ENCODE measurements at regions not wholly inside any gene's neighbourhood (a gene's known extent, or its start where the extent isn't known, plus 50 kb on each side); places are given as distances from the start of the nearest gene placed in this dataset.

DNA sequence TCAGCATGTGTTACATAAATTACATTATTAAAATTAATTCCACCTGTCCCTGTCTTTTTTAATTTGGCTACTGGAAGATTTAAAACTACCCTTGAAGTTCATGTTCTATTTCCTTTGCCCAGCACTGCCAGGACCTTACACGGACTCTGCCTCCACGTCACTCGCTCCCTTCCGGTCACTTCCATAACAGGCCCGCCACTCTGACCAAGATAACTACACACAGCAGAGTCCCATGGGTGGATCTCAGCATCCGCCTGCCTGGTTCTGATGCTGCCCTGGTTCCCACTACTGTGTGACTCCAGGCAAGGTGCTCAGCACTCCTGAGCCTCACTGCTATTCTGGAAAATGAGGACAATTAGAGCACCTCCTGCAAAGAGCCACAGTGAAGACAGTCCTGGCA lies 153.3 kb upstream of the ERG start:
- intact Hi-C loops (cut with micrococcal nuclease) (no loop called here), in situ Hi-C loops (cut with MboI) (no loop called here)
- TF ChIP-seq CBFA2T3 (IDR thresholded peaks at IDR 0.05) (no peak), SRF (CRISPR knock-in tag; IDR thresholded peaks at IDR 0.05) (peak in 1 of 2 experiments; percentile 54; a peak in 1 of 4 replicates)
- ATAC-seq (no peak), DNase-seq (ENCODE audit: extremely low read depth in 1 of 4, low spot score in 3 of 4) (no peak), FAIRE-seq (no peak)
- H3K79me2 ChIP-seq (ENCODE audit: control insufficient read depth, insufficient read depth, low read length), result no peaks in the 10 kb centered on the region
- peaks cover 40 to 45% of the 10 kb centered on the region in 2 experiments for H3K27me3 ChIP-seq (ENCODE audit: control insufficient read depth in 2 of 2, insufficient read depth in 2 of 2, low read length in 2 of 2)
- no peak overlapping the region for H3K4me2 ChIP-seq (ENCODE audit: insufficient read depth, low read length)
- no peaks in the 10 kb centered on the region for H3K36me3 ChIP-seq (ENCODE audit: control insufficient read depth, insufficient read depth, low read length)
- H4K20me1 ChIP-seq (replicated peaks; ENCODE audit: control insufficient read depth, insufficient read depth, low read length), result no peaks in the 10 kb centered on the region; the same call in 1 of the 2 replicates
- no peak overlapping the region for H3K4me3 ChIP-seq
- CTCF ChIA-PET (ENCODE audit: low intra/inter-chr PET ratio), result no interaction called here
- no peak overlapping the region for H3K9ac ChIP-seq (ENCODE audit: insufficient read depth in 1 of 2, low read depth in 2 of 2, low read length in 2 of 2)
- POLR2A ChIA-PET, result interaction anchor here (0.5 kb wide), 1 partner anchor 152 kb away, joined by 3 read pairs; no protein-coding TSS in a partner anchor
- no TSS peak for BruUV-seq (replicated peaks)
- no peak overlapping the region for H2AFZ ChIP-seq (ENCODE audit: low read depth, low read length)
- 0% methylated on average over 6 of the region's 6 CpGs for WGBS (ENCODE audit: insufficient coverage, low coverage, missing lambda C conversion rate)
- no peaks in the 10 kb centered on the region for H3K9me1 ChIP-seq (ENCODE audit: control insufficient read depth, insufficient read depth, low read length)
- no peaks in the 10 kb centered on the region for H3K9me3 ChIP-seq (replicated peaks; ENCODE audit: control insufficient read depth, insufficient read depth, low read depth, low read length)
- no peak overlapping the region for H3K27ac ChIP-seq (ENCODE audit: extremely low read depth, low read depth, low read length)
- peaks cover 0 to 2% of the 10 kb centered on the region in 2 experiments; a peak in 2 of 5 replicates for H3K4me1 ChIP-seq (replicated peaks in 1 of 2; ENCODE audit: control insufficient read depth in 2 of 2, insufficient read depth in 2 of 2, low read length in 2 of 2)

DNA sequence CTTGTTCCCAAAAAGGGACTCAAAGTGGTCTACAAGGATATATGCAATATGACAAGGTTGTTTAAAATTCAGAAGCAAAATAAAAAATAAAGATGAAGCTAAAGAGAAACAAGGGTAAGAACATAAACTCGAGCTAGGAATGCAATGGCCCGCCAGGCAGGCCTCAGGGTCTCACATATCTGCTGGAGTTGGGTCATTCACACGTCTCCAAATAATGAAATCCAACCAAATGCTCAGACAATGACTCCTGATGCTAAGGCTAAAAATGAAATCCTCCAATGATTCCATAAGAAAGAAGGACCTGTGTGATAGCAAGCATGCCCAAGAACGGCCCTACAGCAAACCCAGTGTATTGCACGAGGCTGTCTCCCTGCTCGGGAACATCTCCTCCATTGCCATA lies 153.3 kb upstream of the ETS2 start:
- Histone ChIP-seq H3K4me1 (replicated peaks in 1 of 2; ENCODE audit: control insufficient read depth in 2 of 2, insufficient read depth in 2 of 2, low read length in 2 of 2) (peaks cover 0 to 2% of the 10 kb centered on the region in 2 experiments; a peak in 2 of 5 replicates), H4K20me1 (replicated peaks; ENCODE audit: control insufficient read depth, insufficient read depth, low read length) (no peaks in the 10 kb centered on the region; the same call in 1 of the 2 replicates), H3K27ac (ENCODE audit: extremely low read depth, low read depth, low read length) (no peak overlapping the region), H3K4me2 (ENCODE audit: insufficient read depth, low read length) (no peak overlapping the region), H3K9ac (ENCODE audit: insufficient read depth in 1 of 2, low read depth in 2 of 2, low read length in 2 of 2) (no peak overlapping the region), H3K27me3 (ENCODE audit: control insufficient read depth in 2 of 2, insufficient read depth in 2 of 2, low read length in 2 of 2) (peaks cover 36 to 43% of the 10 kb centered on the region in 2 experiments), H3K9me3 (replicated peaks; ENCODE audit: control insufficient read depth, insufficient read depth, low read depth, low read length) (no peaks in the 10 kb centered on the region), H3K79me2 (ENCODE audit: control insufficient read depth, insufficient read depth, low read length) (no peaks in the 10 kb centered on the region), H2AFZ (ENCODE audit: low read depth, low read length) (no peak overlapping the region), H3K9me1 (ENCODE audit: control insufficient read depth, insufficient read depth, low read length) (no peaks in the 10 kb centered on the region), H3K4me3 (no peak overlapping the region), H3K36me3 (ENCODE audit: control insufficient read depth, insufficient read depth, low read length) (no peaks in the 10 kb centered on the region)
- DNase-seq (ENCODE audit: extremely low read depth in 1 of 4, low spot score in 3 of 4), result no peak
- CTCF ChIA-PET (ENCODE audit: low intra/inter-chr PET ratio), result no interaction called here
- under 1% methylated on average over 6 of the region's 6 CpGs for WGBS (ENCODE audit: insufficient coverage, low coverage, missing lambda C conversion rate)
- intact Hi-C loops (cut with micrococcal nuclease) (no loop called here), in situ Hi-C loops (cut with MboI) (no loop called here)
- POLR2A ChIA-PET, result no interaction called here
- no TSS peak for BruUV-seq (replicated peaks)
- FAIRE-seq, result no peak
- ATAC-seq, result no peak
- TF ChIP-seq, protein P1, sequence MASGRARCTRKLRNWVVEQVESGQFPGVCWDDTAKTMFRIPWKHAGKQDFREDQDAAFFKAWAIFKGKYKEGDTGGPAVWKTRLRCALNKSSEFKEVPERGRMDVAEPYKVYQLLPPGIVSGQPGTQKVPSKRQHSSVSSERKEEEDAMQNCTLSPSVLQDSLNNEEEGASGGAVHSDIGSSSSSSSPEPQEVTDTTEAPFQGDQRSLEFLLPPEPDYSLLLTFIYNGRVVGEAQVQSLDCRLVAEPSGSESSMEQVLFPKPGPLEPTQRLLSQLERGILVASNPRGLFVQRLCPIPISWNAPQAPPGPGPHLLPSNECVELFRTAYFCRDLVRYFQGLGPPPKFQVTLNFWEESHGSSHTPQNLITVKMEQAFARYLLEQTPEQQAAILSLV (tag; IDR thresholded peaks at IDR 0.05), result no peak
- TF ChIP-seq, protein P2, sequence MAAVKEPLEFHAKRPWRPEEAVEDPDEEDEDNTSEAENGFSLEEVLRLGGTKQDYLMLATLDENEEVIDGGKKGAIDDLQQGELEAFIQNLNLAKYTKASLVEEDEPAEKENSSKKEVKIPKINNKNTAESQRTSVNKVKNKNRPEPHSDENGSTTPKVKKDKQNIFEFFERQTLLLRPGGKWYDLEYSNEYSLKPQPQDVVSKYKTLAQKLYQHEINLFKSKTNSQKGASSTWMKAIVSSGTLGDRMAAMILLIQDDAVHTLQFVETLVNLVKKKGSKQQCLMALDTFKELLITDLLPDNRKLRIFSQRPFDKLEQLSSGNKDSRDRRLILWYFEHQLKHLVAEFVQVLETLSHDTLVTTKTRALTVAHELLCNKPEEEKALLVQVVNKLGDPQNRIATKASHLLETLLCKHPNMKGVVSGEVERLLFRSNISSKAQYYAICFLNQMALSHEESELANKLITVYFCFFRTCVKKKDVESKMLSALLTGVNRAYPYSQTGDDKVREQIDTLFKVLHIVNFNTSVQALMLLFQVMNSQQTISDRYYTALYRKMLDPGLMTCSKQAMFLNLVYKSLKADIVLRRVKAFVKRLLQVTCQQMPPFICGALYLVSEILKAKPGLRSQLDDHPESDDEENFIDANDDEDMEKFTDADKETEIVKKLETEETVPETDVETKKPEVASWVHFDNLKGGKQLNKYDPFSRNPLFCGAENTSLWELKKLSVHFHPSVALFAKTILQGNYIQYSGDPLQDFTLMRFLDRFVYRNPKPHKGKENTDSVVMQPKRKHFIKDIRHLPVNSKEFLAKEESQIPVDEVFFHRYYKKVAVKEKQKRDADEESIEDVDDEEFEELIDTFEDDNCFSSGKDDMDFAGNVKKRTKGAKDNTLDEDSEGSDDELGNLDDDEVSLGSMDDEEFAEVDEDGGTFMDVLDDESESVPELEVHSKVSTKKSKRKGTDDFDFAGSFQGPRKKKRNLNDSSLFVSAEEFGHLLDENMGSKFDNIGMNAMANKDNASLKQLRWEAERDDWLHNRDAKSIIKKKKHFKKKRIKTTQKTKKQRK (IDR thresholded peaks at IDR 0.05; ENCODE audit: borderline replicate concordance, low read depth, low read length), result no peak
- TF ChIP-seq EWSR1 (IDR thresholded peaks at IDR 0.05; ENCODE audit: borderline replicate concordance, low read depth, partially characterized antibody) (no peak), TAF7 (tag; IDR thresholded peaks at IDR 0.05) (no peak), ZNF121 (CRISPR knock-in tag; conservative IDR thresholded peaks at IDR 0.05) (no peak), OTX1 (CRISPR knock-in tag; IDR thresholded peaks at IDR 0.05) (no peak), WHSC1 (IDR thresholded peaks at IDR 0.05; ENCODE audit: low read length) (no peak), SMAD4 (CRISPR knock-in tag; conservative IDR thresholded peaks at IDR 0.05) (no peak), ZNF75A (CRISPR knock-in tag; IDR thresholded peaks at IDR 0.05) (no peak)
